ENCODE measurements at regions not wholly inside any gene's neighbourhood (a gene's known extent, or its start where the extent isn't known, plus 50 kb on each side); places are given as distances from the start of the nearest gene placed in this dataset.

DNA sequence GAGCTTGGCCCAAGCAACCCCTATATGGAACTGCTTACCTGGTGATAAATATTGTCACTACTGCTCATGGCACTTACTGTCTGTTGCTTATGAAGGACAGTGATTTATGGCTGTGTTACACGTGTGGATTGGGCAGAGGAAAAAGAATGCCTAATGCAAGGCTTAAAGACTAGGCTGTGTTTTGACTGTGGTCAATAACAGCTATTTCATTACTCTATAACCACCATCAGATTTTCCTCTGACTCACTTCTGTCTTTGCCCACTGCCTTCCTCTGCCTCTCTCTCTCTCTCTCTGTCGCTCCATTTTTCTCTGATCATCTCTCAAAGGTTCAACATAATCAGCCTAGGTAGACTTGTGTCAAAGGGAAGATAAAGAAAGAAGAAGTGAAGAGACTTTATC lies 96.2 kb downstream of the TLR4 start:
- CTCF ChIA-PET, result no interaction called here

DNA sequence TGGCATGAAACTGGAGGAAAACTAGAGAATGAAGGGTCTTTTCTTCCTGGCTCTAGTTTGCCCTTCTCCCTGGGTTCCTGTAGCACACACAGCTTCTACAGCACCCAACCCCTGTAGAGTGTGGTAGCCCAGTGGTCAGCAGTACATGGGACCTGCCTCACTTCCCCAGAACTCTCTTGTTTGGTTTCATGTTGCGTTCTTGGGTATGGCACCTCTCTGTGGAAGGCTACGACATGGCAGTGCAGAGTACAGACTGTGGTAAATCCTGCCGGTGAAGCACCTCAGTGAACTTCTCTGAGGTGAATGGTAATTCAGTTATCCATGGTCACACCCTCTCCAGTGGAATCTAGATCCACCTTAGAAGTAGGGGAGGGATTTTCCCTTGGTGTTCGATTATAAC lies 105.5 kb downstream of the TLR4 start:
- CTCF ChIA-PET, result no interaction called here
- no peaks in the 10 kb centered on the region for H3K9me3 ChIP-seq (ENCODE audit: insufficient read depth, low read depth)
- TF ChIP-seq, protein P1, sequence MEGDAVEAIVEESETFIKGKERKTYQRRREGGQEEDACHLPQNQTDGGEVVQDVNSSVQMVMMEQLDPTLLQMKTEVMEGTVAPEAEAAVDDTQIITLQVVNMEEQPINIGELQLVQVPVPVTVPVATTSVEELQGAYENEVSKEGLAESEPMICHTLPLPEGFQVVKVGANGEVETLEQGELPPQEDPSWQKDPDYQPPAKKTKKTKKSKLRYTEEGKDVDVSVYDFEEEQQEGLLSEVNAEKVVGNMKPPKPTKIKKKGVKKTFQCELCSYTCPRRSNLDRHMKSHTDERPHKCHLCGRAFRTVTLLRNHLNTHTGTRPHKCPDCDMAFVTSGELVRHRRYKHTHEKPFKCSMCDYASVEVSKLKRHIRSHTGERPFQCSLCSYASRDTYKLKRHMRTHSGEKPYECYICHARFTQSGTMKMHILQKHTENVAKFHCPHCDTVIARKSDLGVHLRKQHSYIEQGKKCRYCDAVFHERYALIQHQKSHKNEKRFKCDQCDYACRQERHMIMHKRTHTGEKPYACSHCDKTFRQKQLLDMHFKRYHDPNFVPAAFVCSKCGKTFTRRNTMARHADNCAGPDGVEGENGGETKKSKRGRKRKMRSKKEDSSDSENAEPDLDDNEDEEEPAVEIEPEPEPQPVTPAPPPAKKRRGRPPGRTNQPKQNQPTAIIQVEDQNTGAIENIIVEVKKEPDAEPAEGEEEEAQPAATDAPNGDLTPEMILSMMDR (conservative IDR thresholded peaks at IDR 0.05), result no peak
- TF ChIP-seq EZH2 (IDR thresholded peaks at IDR 0.05; ENCODE audit: low read depth), result no peak
- intact Hi-C loops (cut with micrococcal nuclease; ENCODE audit: unreplicated experiment), result no loop called here
- no peak overlapping the region for H3K4me3 ChIP-seq
- no peak for DNase-seq
- BruUV-seq (replicated peaks), result no TSS peak
- H2AFZ ChIP-seq, result no peak overlapping the region
- peaks cover 3% of the 10 kb centered on the region; the same call in 1 of the 2 replicates for H3K9me2 ChIP-seq (ENCODE audit: insufficient read depth)
- no peaks in the 10 kb centered on the region for H3F3A ChIP-seq (ENCODE audit: insufficient read depth, low read depth)
- POLR2A ChIA-PET (ENCODE audit: unreplicated experiment), result interaction anchor here (0.6 kb wide), 1 partner anchor 728 kb away, joined by 3 read pairs; no protein-coding TSS in a partner anchor
- H3K27me3 ChIP-seq (ENCODE audit: insufficient read depth, low read depth), result peaks cover 3% of the 10 kb centered on the region; the same call in 1 of the 2 replicates
- no peaks in the 10 kb centered on the region for H3K79me2 ChIP-seq (ENCODE audit: low read depth)
- H3K4me1 ChIP-seq (replicated peaks; ENCODE audit: insufficient read depth), result no peaks in the 10 kb centered on the region
- H3K36me3 ChIP-seq (ENCODE audit: low read depth), result no peaks in the 10 kb centered on the region
- H4K20me1 ChIP-seq (ENCODE audit: insufficient read depth), result no peaks in the 10 kb centered on the region
- no peak overlapping the region for H3K4me2 ChIP-seq
- H3K27ac ChIP-seq, result no peak overlapping the region

More for the DNA sequence above, 96.2 kb downstream of the TLR4 start:
- no peaks in the 10 kb centered on the region for H4K20me1 ChIP-seq (ENCODE audit: insufficient read depth)
- no peak overlapping the region for H3K4me2 ChIP-seq
- H3F3A ChIP-seq (ENCODE audit: insufficient read depth, low read depth), result no peaks in the 10 kb centered on the region
- intact Hi-C loops (cut with micrococcal nuclease; ENCODE audit: unreplicated experiment), result no loop called here
- H3K27me3 ChIP-seq (ENCODE audit: insufficient read depth, low read depth), result peaks cover 8% of the 10 kb centered on the region; the same call in 1 of the 2 replicates
- no peak for DNase-seq
- H3K4me3 ChIP-seq, result no peak overlapping the region
- TF ChIP-seq, protein P1 (conservative IDR thresholded peaks at IDR 0.05), result no peak
- TF ChIP-seq EZH2 (IDR thresholded peaks at IDR 0.05; ENCODE audit: low read depth), result no peak
- H3K27ac ChIP-seq, result no peak overlapping the region
- no TSS peak for BruUV-seq (replicated peaks)
- POLR2A ChIA-PET (ENCODE audit: unreplicated experiment), result no interaction called here
- H3K9me3 ChIP-seq (ENCODE audit: insufficient read depth, low read depth), result no peaks in the 10 kb centered on the region
- no peaks in the 10 kb centered on the region for H3K79me2 ChIP-seq (ENCODE audit: low read depth)
- H2AFZ ChIP-seq, result no peak overlapping the region
- no peaks in the 10 kb centered on the region for H3K36me3 ChIP-seq (ENCODE audit: low read depth)
- H3K9me2 ChIP-seq (ENCODE audit: insufficient read depth), result no peaks in the 10 kb centered on the region
- H3K4me1 ChIP-seq (replicated peaks; ENCODE audit: insufficient read depth), result no peaks in the 10 kb centered on the region

DNA sequence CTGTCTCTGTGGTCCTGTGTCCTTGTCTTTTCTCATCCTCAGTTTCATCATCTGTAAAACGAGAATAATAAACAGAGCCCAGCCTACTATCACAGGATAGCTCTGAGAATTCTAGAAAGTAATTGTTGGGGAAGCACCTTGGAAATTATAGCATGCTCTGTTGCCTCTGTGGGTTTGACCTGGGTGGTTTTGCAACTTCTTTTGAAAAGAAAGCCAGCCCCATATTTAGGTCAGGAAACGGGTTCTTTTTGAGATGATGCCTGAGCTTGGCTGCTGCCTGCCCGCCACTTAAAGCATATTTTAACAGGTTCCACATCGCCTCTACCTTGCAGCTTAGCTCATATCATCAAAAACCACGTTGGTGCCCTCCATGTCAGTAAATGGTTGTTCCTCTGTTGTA lies 111.1 kb downstream of the TLR4 start:
- POLR2A ChIA-PET (ENCODE audit: unreplicated experiment), result no interaction called here
- CTCF ChIA-PET, result no interaction called here
- H3K27ac ChIP-seq, result no peak overlapping the region
- no peaks in the 10 kb centered on the region for H3K36me3 ChIP-seq (ENCODE audit: low read depth)
- no peaks in the 10 kb centered on the region for H4K20me1 ChIP-seq (ENCODE audit: insufficient read depth)
- no peak overlapping the region for H3K4me2 ChIP-seq
- H3K9me2 ChIP-seq (ENCODE audit: insufficient read depth), result no peaks in the 10 kb centered on the region
- H3K4me3 ChIP-seq, result no peak overlapping the region
- no peak for DNase-seq
- H3K79me2 ChIP-seq (ENCODE audit: low read depth), result no peaks in the 10 kb centered on the region
- intact Hi-C loops (cut with micrococcal nuclease; ENCODE audit: unreplicated experiment), result no loop called here
- TF ChIP-seq EZH2 (IDR thresholded peaks at IDR 0.05; ENCODE audit: low read depth), result no peak
- TF ChIP-seq, protein P1 (conservative IDR thresholded peaks at IDR 0.05), result no peak
- no TSS peak for BruUV-seq (replicated peaks)
- H3K9me3 ChIP-seq (ENCODE audit: insufficient read depth, low read depth), result no peaks in the 10 kb centered on the region
- H3K4me1 ChIP-seq (replicated peaks; ENCODE audit: insufficient read depth), result no peaks in the 10 kb centered on the region
- H2AFZ ChIP-seq, result no peak overlapping the region
- H3F3A ChIP-seq (ENCODE audit: insufficient read depth, low read depth), result no peaks in the 10 kb centered on the region
- H3K27me3 ChIP-seq (ENCODE audit: insufficient read depth, low read depth), result 0 out of 2 replicates have a peak, but pooled peaks cover 2% of the 10 kb centered on the region
